ENCODE measurements at regions not wholly inside any gene's neighbourhood (a gene's known extent, or its start where the extent isn't known, plus 50 kb on each side); places are given as distances from the start of the nearest gene placed in this dataset.
"Not testable (repeated sequence)": the region's sequence is repeated elsewhere in the genome, so short reads cannot be mapped to it uniquely, and the experiment has no call there.

DNA sequence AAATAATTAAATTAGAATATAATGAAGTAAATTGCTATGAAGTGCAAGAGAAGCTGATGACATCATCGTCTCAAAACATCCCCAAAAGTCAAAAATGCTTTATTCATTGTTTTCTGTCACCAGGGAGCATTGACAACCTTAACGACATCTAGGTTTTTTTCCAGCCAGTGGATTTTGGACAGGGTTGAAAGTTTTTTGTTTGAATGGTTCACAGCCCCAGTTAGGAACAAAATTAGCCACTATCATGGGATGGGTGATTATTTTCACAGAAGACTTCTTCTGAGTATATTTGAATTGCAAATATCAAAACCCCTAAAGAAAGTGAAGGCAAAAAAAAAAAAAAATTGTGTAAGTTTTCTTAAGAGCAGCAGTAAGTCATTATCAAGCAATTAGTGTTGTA lies 826.1 kb downstream of the STPG2 start:
- Histone ChIP-seq H3K36me3 (ENCODE audit: control insufficient read depth, insufficient read depth, low read length) (no peaks in the 10 kb centered on the region), H3K4me1 (ENCODE audit: control insufficient read depth, insufficient read depth, low read length) (peaks cover 10% of the 10 kb centered on the region), H3K9me3 (ENCODE audit: control insufficient read depth, insufficient read depth, low read length) (no peaks in the 10 kb centered on the region), H3K27me3 (ENCODE audit: control insufficient read depth, insufficient read depth, low read length) (no peaks in the 10 kb centered on the region), H3K4me3 (ENCODE audit: low read depth, low read length) (no peak overlapping the region), H3K9ac (ENCODE audit: low read depth, low read length) (no peak overlapping the region)

DNA sequence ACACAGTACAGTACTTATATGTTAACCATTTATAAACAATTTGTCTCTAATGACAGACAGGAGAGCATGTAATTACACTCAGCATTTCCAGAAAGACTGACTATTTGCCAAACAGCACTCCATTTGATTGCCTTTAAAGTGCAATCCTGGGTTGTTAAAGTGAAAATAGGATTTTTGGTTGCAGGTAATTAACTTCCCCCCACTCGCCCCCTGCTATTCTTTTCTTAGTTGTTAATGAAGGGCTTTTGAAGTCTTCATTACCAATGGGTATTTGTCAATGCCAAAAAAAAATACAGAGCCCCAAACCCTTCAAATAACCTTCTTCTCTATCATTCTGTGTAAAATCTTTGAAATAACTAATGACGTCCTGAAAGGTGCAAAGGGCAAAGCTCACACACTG lies 825.6 kb downstream of the STPG2 start:
- Histone ChIP-seq H3K9ac (ENCODE audit: low read depth, low read length) (no peak overlapping the region), H3K4me1 (ENCODE audit: control insufficient read depth, insufficient read depth, low read length) (peaks cover 10% of the 10 kb centered on the region), H3K4me3 (ENCODE audit: low read depth, low read length) (no peak overlapping the region), H3K27me3 (ENCODE audit: control insufficient read depth, insufficient read depth, low read length) (no peaks in the 10 kb centered on the region), H3K36me3 (ENCODE audit: control insufficient read depth, insufficient read depth, low read length) (no peaks in the 10 kb centered on the region), H3K9me3 (ENCODE audit: control insufficient read depth, insufficient read depth, low read length) (no peaks in the 10 kb centered on the region)

DNA sequence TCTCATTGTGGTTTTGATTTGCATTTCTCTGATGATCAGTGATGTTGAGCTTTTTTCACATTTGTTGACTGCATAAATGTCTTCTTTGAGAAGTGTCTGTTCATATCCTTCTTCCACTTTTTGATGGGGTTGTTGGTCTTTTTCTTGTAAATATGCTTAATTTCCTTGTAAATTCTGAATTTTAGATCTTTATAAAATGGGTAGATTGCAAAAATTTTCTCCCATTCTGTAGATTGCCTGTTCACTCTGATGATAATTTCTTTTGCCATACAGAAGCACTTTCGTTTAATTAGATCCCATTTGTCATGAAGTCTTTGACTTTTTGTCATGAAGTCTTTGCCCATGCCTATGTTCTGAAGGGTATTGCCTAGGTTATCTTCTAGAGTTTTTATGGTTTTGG lies 817.5 kb downstream of the STPG2 start:
- H3K4me1 ChIP-seq (ENCODE audit: control insufficient read depth, insufficient read depth, low read length); H3K36me3 ChIP-seq (ENCODE audit: control insufficient read depth, insufficient read depth, low read length); H3K9me3 ChIP-seq (ENCODE audit: control insufficient read depth, insufficient read depth, low read length); H3K4me3 ChIP-seq (ENCODE audit: low read depth, low read length); H3K27me3 ChIP-seq (ENCODE audit: control insufficient read depth, insufficient read depth, low read length); H3K9ac ChIP-seq (ENCODE audit: low read depth, low read length): not testable (repeated sequence)

DNA sequence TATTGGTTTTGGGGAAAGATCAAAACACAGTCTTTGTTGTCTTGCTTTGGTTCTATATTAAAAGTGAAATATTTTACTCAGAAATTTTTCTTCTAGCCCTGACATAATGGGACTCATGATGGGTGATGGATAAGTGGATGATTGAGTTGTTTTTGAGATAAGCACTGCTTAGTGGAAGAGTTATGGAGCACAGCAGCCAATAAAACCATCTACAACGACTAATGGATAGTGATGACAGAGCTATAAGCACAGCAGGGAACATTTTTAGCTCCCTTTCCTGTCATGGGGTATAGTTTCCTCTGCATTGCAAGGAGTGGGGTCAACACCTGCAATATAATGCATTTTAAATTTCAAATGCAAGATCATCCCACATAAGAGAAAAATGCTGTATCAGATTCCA lies 812.4 kb downstream of the STPG2 start:
- Histone ChIP-seq H3K9ac (ENCODE audit: low read depth, low read length) (no peak overlapping the region), H3K27me3 (ENCODE audit: control insufficient read depth, insufficient read depth, low read length) (no peaks in the 10 kb centered on the region), H3K36me3 (ENCODE audit: control insufficient read depth, insufficient read depth, low read length) (no peaks in the 10 kb centered on the region), H3K9me3 (ENCODE audit: control insufficient read depth, insufficient read depth, low read length) (no peaks in the 10 kb centered on the region), H3K4me3 (ENCODE audit: low read depth, low read length) (no peak overlapping the region), H3K4me1 (ENCODE audit: control insufficient read depth, insufficient read depth, low read length) (no peaks in the 10 kb centered on the region)

DNA sequence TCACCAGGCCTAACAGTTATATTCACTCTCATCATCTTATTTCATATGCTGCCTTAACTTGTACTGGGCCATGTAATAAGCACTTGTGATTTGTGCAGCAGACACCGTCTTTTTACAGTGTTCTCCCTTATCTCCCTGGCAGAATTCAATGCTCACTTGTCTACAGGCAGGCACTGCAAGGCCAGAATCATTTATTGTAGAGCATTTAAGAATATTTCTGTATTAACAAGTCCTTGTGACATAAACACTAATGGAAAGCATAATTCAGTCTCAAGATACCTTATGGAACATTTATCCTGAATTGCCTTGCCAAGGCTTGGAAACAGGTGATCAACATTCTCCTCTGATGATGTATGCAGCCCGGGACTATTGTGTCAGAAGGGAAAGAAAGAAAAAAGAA lies 808.9 kb downstream of the STPG2 start:
- Histone ChIP-seq H3K9ac (ENCODE audit: low read depth, low read length) (no peak overlapping the region), H3K4me3 (ENCODE audit: low read depth, low read length) (no peak overlapping the region), H3K4me1 (ENCODE audit: control insufficient read depth, insufficient read depth, low read length) (no peaks in the 10 kb centered on the region), H3K9me3 (ENCODE audit: control insufficient read depth, insufficient read depth, low read length) (no peaks in the 10 kb centered on the region), H3K27me3 (ENCODE audit: control insufficient read depth, insufficient read depth, low read length) (no peaks in the 10 kb centered on the region), H3K36me3 (ENCODE audit: control insufficient read depth, insufficient read depth, low read length) (no peaks in the 10 kb centered on the region)

DNA sequence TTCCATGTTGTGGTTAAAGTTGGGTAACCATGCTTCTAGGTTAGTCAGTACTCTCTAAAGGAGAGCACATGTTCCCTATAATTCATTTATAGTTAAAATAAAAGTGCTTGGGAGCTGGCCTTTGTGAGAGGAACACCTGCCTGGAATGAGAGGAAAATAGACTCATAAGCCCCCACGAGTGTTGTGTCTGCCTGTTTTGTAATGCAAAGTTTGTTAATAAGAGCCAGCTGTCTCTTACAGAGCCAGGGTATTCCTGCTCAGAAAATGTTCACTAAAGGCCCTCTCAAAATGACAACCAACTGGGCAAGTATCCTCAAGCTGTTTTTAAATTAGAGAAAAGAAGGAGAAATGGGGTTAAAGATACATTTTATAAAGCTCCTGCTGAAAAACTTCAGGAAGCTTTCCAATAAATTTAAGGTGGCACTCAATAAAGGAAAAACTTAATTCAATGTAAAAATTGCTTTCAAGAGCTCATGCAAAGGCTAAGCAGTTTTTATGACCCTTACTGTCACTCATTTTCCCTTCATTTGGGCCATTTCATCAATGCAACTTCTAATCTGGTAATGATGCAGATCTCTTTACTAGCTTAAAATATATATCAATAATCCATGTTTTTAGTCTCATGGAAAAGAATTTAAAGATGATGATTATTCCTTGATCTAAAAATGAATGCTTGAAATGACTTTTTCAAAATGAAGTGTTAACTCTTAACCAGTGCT lies 793.6 kb downstream of the STPG2 start:
- H3K4me1 ChIP-seq (ENCODE audit: control insufficient read depth, insufficient read depth, low read length), result peaks cover 10% of the 10 kb centered on the region
- no peaks in the 10 kb centered on the region for H3K27me3 ChIP-seq (ENCODE audit: control insufficient read depth, insufficient read depth, low read length)
- no peaks in the 10 kb centered on the region for H3K9me3 ChIP-seq (ENCODE audit: control insufficient read depth, insufficient read depth, low read length)
- no peaks in the 10 kb centered on the region for H3K36me3 ChIP-seq (ENCODE audit: control insufficient read depth, insufficient read depth, low read length)
- no peak overlapping the region for H3K4me3 ChIP-seq (ENCODE audit: low read depth, low read length)
- no peak overlapping the region for H3K9ac ChIP-seq (ENCODE audit: low read depth, low read length)

DNA sequence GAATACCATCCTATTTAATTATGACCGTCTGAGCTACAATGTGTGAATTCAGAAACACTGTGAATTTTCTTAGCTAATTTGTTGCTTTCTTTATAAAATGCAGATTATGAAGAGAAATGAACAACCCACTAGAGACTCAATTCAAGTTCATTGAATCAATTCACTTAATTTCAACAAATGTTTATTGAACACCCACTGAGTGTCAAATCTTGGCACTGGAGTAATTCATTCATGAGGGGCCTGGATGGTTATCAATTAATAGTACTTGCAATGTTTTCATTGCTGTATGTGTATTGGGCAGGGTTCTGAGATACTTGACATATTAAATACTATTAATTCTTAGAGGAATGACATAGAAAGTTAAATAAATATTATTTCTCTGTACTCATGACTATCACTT lies 789.4 kb downstream of the STPG2 start:
- no peak overlapping the region for H3K9ac ChIP-seq (ENCODE audit: low read depth, low read length)
- H3K9me3 ChIP-seq (ENCODE audit: control insufficient read depth, insufficient read depth, low read length), result no peaks in the 10 kb centered on the region
- H3K4me1 ChIP-seq (ENCODE audit: control insufficient read depth, insufficient read depth, low read length), result peaks cover 4% of the 10 kb centered on the region
- no peak overlapping the region for H3K4me3 ChIP-seq (ENCODE audit: low read depth, low read length)
- H3K27me3 ChIP-seq (ENCODE audit: control insufficient read depth, insufficient read depth, low read length), result no peaks in the 10 kb centered on the region
- no peaks in the 10 kb centered on the region for H3K36me3 ChIP-seq (ENCODE audit: control insufficient read depth, insufficient read depth, low read length)

DNA sequence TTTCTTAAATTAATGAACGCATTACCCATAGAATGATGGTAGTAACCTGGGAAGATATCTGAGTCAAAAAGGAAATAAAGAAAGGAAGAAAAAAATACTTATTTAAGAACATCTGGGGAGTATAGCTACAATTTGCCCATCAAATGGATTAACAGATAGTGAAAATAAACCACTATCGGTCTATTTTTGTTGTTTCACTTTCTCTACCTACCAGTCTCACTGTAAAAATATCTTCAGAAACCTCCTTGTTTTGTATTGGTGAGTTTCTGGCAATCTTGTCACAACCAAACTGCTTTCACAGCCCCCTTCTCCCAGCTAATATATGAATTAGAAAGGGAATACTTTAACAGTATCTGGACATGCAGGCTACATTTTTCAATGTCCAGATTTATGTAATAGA lies 783.5 kb downstream of the STPG2 start:
- no peak overlapping the region for H3K4me3 ChIP-seq (ENCODE audit: low read depth, low read length)

DNA sequence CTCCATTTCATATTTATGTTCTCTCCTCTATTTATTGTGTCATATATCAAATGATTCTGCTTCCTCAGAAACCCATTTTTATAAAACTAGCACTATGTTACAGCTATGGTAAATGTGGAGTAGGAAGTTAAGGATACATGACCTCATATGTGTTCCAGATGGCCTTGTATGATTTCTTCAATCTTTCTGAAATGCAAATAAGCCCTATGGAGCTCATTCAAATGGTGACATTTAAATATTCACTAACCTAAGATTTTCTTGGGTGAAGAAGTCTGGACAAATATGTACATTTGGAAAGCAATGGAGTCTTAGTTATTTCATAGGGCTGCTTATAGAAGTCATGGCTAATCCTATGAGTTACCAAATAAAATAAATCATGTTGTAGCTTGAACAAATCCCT lies 782.5 kb downstream of the STPG2 start:
- H3K9ac ChIP-seq (ENCODE audit: low read depth, low read length), result no peak overlapping the region
- H3K27me3 ChIP-seq (ENCODE audit: control insufficient read depth, insufficient read depth, low read length), result no peaks in the 10 kb centered on the region
- no peaks in the 10 kb centered on the region for H3K4me1 ChIP-seq (ENCODE audit: control insufficient read depth, insufficient read depth, low read length)
- no peak overlapping the region for H3K4me3 ChIP-seq (ENCODE audit: low read depth, low read length)
- H3K9me3 ChIP-seq (ENCODE audit: control insufficient read depth, insufficient read depth, low read length), result no peaks in the 10 kb centered on the region
- no peaks in the 10 kb centered on the region for H3K36me3 ChIP-seq (ENCODE audit: control insufficient read depth, insufficient read depth, low read length)

More for the DNA sequence above, 783.5 kb downstream of the STPG2 start:
- no peaks in the 10 kb centered on the region for H3K36me3 ChIP-seq (ENCODE audit: control insufficient read depth, insufficient read depth, low read length)
- no peaks in the 10 kb centered on the region for H3K4me1 ChIP-seq (ENCODE audit: control insufficient read depth, insufficient read depth, low read length)
- no peak overlapping the region for H3K9ac ChIP-seq (ENCODE audit: low read depth, low read length)
- H3K9me3 ChIP-seq (ENCODE audit: control insufficient read depth, insufficient read depth, low read length), result no peaks in the 10 kb centered on the region
- H3K27me3 ChIP-seq (ENCODE audit: control insufficient read depth, insufficient read depth, low read length), result no peaks in the 10 kb centered on the region

DNA sequence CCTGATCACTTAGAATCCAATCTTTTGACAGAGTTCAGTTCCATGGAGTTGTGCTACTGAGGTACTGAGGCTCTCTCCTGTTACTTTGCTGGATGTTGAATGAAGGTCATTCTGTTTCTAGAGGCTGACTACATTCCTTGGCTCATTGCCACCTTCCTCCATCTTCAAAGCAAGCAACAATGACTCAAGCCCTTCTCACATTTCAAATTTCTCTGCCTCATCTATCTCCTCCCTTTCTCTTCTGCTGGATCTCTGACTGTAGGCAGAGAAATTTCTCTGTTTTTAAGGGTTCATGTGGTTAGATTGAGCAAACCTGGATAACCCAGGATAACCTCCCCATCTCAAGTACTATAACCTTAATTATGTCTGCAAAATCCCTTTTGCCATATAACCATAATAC lies 775.4 kb downstream of the STPG2 start:
- Histone ChIP-seq H3K4me1 (ENCODE audit: control insufficient read depth, insufficient read depth, low read length) (no peaks in the 10 kb centered on the region), H3K36me3 (ENCODE audit: control insufficient read depth, insufficient read depth, low read length) (no peaks in the 10 kb centered on the region), H3K9me3 (ENCODE audit: control insufficient read depth, insufficient read depth, low read length) (no peaks in the 10 kb centered on the region), H3K9ac (ENCODE audit: low read depth, low read length) (no peak overlapping the region), H3K4me3 (ENCODE audit: low read depth, low read length) (no peak overlapping the region), H3K27me3 (ENCODE audit: control insufficient read depth, insufficient read depth, low read length) (no peaks in the 10 kb centered on the region)

DNA sequence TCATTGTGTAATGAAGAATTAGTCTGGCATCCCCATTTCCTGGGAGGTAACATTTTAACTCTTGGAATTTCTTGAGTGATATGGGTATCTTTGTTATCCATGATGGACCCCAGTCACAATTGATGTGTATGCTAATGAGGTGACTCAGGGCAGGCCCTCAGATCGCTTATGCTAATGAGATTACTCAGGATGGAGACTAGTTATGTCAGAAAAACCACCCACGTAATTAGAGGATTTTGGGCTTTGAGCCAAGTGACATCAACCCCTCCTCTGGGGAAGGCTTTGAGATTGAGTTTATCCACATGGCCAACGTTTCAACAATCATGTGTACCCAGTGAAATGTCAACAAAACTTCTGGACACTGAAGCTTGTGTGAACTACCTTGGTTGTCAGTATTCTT lies 772.7 kb downstream of the STPG2 start:
- Histone ChIP-seq H3K27me3 (ENCODE audit: control insufficient read depth, insufficient read depth, low read length) (no peaks in the 10 kb centered on the region), H3K4me3 (ENCODE audit: low read depth, low read length) (no peak overlapping the region), H3K36me3 (ENCODE audit: control insufficient read depth, insufficient read depth, low read length) (no peaks in the 10 kb centered on the region), H3K9ac (ENCODE audit: low read depth, low read length) (no peak overlapping the region), H3K9me3 (ENCODE audit: control insufficient read depth, insufficient read depth, low read length) (no peaks in the 10 kb centered on the region), H3K4me1 (ENCODE audit: control insufficient read depth, insufficient read depth, low read length) (no peaks in the 10 kb centered on the region)

DNA sequence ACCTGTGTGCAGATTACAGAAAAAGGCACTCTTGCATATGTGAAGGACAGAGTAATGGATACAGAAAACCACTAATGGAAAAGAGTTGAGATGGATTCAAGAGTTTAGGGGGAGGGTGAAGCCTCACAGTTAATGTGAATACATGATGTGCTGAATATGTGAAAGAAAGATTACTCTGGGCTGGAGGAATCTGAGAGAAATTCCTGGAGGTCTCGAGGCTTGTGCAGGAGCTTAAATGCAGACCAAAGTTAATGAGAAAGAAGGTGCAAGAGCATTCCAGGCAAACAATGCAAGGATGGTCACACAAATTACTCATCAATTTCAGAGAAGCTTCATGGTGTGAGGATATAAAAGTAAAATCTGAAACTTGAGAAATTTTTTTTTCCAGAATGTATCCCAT lies 768.8 kb downstream of the STPG2 start:
- no peak overlapping the region for H3K9ac ChIP-seq (ENCODE audit: low read depth, low read length)
- H3K4me1 ChIP-seq (ENCODE audit: control insufficient read depth, insufficient read depth, low read length), result no peaks in the 10 kb centered on the region
- no peaks in the 10 kb centered on the region for H3K27me3 ChIP-seq (ENCODE audit: control insufficient read depth, insufficient read depth, low read length)
- H3K9me3 ChIP-seq (ENCODE audit: control insufficient read depth, insufficient read depth, low read length), result no peaks in the 10 kb centered on the region
- no peak overlapping the region for H3K4me3 ChIP-seq (ENCODE audit: low read depth, low read length)
- no peaks in the 10 kb centered on the region for H3K36me3 ChIP-seq (ENCODE audit: control insufficient read depth, insufficient read depth, low read length)
